KOPT-K1 (cell line): ENCODE measurements at regions not wholly inside any gene's neighbourhood (a gene's known extent, or its start where the extent isn't known, plus 50 kb on each side); places are given as distances from the start of the nearest gene placed in this dataset.

Experiments used
- H3K27ac ChIP-seq: fragments of 200-600 bp; sonication (generic); 2 replicates; pipeline ENCODE4 v1.5.1; 2016; ENCODE audit warnings: antibody characterized with exemption, mild to moderate bottlenecking, low read depth, low read length; ENCODE audit not compliant: poor library complexity, severe bottlenecking
- H3K36me3 ChIP-seq: fragments of 200-600 bp; sonication (generic); 2 replicates; pipeline ENCODE4 v1.5.1; 2017; ENCODE audit warnings: antibody characterized with exemption, mild to moderate bottlenecking, low read length, moderate library complexity; ENCODE audit not compliant: insufficient read depth
- H3K9me3 ChIP-seq: fragments of 200-600 bp; sonication (generic); 2 replicates; pipeline ENCODE4 v1.5.1; 2017; ENCODE audit warnings: antibody characterized with exemption, low read length, mild to moderate bottlenecking; ENCODE audit not compliant: insufficient read depth, poor library complexity, severe bottlenecking

DNA sequence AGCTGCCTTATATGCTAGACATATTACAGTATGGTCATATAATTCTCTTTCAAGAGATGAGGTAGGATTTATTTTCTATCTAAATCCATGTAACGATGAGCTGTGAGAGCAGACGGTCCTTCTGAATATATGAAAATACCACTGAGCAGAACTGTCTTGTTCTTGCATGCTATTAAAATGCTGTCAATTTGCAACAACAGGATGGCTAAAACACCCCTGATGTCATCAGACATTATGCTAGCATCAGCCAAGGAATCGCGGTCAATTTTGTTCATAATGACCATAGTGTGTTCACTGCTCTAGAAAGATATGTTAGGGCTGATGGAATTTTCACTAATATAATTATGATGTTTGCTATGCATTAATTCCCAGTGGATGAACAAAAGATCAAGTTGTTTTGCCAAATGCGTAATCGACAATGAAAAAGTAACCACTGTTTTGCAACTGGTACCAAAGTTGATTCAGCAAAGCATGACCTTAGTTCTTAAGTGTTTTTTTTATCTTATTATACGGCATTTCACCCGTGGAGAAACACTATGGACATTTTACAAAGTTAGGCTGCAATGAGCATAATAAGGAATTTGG, 765.4 kb upstream of the NR2F2 start:
- H3K36me3 ChIP-seq: no peaks in the 10 kb centered on the region
- H3K27ac ChIP-seq: no peak overlapping the region
- H3K9me3 ChIP-seq: no peaks in the 10 kb centered on the region

- Histone ChIP-seq H3K27ac (no peak overlapping the region), H3K36me3 (no peaks in the 10 kb centered on the region), H3K9me3 (no peaks in the 10 kb centered on the region)
Measured at GRCh38 chr15:95565690-95566089, 764.8 kb upstream of the NR2F2 start.

- Histone ChIP-seq H3K27ac (no peak overlapping the region), H3K9me3 (no peaks in the 10 kb centered on the region), H3K36me3 (no peaks in the 10 kb centered on the region)
Measured at GRCh38 chr15:95567686-95568085, 762.8 kb upstream of the NR2F2 start.

- no peaks in the 10 kb centered on the region for H3K36me3 ChIP-seq
- no peaks in the 10 kb centered on the region for H3K9me3 ChIP-seq
- H3K27ac ChIP-seq: no peak overlapping the region
Measured at GRCh38 chr15:95574053-95574452, 756.4 kb upstream of the NR2F2 start.

DNA sequence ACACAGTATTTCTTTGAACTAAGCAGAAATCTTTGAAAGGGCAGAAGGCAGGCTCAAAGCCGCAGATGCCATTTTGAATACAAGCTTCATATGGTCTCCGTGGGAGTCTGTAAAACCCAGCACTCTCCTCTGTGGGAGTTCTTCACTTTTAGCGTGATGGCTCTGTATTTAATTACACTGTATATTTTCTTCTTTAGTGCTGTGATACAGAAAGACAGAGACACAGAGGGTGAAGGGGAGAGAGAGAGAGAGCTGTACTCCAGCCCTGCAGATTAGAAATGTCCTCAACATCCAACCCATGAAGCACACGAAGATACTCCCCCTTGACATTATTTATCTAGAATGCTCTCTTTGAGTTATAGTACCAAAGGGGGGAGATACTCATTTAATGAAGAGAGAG, 752.6 kb upstream of the NR2F2 start:
- Histone ChIP-seq H3K27ac (no peak overlapping the region), H3K36me3 (no peaks in the 10 kb centered on the region), H3K9me3 (no peaks in the 10 kb centered on the region)

DNA sequence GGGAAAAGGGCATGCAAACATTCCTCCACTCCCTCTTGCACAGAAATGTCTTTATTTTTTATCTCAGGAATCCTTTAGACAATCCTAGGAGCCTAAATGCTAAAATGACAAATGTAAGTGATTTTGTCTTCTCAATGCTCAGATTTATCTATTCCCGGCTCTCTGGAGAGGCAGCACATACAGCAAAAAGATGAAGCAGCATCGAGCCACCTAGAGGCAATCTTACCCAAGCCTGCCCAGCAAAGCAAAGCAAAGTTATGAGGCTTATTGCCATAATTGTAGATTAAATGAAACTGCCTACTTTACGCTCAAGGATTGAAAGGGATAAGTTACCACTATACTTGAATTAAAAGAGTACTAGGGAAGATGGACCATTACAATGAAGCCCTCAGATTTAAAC, 750.4 kb upstream of the NR2F2 start:
- no peaks in the 10 kb centered on the region for H3K36me3 ChIP-seq
- H3K9me3 ChIP-seq: no peaks in the 10 kb centered on the region

DNA sequence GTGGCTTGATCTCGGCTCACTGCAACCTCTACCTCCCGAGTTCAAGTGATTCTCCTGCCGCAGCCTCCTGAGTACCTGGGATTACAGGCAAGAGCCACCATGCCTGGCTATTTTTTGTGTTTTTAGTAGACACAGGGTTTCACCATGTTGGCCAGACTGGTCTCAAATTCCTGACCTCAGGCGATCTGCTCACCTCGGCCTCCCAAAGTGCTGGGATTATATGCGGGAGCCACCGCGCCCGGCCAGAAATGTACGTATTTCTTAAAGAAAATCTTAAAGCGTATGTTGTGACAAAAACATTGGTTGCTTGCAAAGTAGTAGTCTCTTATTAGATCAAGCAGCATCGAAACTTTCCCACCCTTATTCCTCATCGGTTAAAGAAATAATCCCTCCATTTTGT, 748.9 kb upstream of the NR2F2 start:
- Histone ChIP-seq H3K9me3 (no peaks in the 10 kb centered on the region), H3K36me3 (no peaks in the 10 kb centered on the region), H3K27ac (no peak overlapping the region)

More for the DNA sequence above, 750.4 kb upstream of the NR2F2 start:
- H3K27ac ChIP-seq: no peak overlapping the region

- Histone ChIP-seq H3K36me3 (no peaks in the 10 kb centered on the region), H3K9me3 (no peaks in the 10 kb centered on the region), H3K27ac (no peak overlapping the region)
Measured at GRCh38 chr15:95584088-95584487, 746.4 kb upstream of the NR2F2 start.

DNA sequence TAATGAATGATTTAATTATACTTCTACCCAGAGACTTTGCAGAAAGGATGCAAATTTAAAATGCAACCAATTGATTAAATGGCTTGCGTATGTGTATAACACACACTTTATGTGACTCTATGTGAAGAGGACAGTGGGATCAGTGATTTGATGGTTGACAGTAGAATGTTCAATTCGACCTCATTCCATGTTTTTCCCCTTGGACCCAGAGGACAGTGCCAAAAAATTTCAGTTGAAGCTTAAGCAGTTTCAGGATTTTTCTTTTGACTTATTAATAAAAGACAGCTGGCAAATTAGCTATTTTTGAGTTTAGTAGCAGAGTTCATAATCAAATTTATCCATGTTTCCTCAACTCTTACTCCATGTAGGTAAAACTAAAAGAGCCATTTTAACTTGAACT, 742.4 kb upstream of the NR2F2 start:
- no peaks in the 10 kb centered on the region for H3K36me3 ChIP-seq
- no peaks in the 10 kb centered on the region for H3K9me3 ChIP-seq
- no peak overlapping the region for H3K27ac ChIP-seq

GRCh38 chr15:95590533-95591044, 739.9 kb upstream of the NR2F2 start:
- Histone ChIP-seq H3K36me3 (no peaks in the 10 kb centered on the region), H3K9me3 (no peaks in the 10 kb centered on the region), H3K27ac (no peak overlapping the region)

- Histone ChIP-seq H3K9me3 (no peaks in the 10 kb centered on the region), H3K27ac (no peak overlapping the region), H3K36me3 (no peaks in the 10 kb centered on the region)
Measured at GRCh38 chr15:95591270-95591669, 739.2 kb upstream of the NR2F2 start.

DNA sequence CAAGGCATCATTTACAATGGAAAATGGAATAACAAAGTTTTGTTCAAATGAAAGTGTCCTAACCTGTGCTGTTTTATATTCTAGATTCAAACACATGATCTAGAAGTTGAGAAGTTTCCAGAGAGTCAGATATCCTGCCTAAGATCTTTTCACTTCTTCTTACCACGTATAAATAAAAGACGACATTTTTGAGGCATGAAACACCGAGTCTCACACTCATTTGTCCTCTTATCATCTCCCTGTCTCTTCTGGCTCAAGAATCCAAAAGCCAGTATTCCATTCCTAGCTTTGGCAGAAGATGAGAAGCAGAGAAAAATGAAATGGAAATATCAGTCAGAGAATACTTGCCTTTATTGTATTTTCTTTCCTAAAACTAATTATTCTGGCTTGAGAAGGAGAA, 738.6 kb upstream of the NR2F2 start:
- Histone ChIP-seq H3K36me3 (no peaks in the 10 kb centered on the region), H3K27ac (no peak overlapping the region), H3K9me3 (no peaks in the 10 kb centered on the region)

- no peaks in the 10 kb centered on the region for H3K9me3 ChIP-seq
- H3K27ac ChIP-seq: no peak overlapping the region
- H3K36me3 ChIP-seq: no peaks in the 10 kb centered on the region
Measured at GRCh38 chr15:95594496-95594895, 736.0 kb upstream of the NR2F2 start.

DNA sequence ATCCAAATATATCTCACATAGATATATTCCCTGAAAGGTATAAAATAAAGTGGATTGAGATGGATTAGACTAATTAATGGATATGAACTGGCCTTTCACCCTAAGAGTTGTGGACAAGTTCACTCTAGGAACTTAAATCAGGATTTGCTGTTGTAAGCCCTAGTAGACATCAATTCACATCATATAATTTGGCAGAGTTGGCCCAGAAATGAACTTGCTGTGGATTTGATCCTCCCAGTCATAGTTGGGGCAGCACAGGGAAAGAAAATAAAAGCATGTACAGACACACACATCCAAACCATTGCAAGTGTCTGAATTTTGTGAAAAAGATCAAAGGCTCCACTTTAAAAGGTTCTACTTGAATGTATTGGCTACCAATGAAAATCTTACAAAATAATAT, 734.7 kb upstream of the NR2F2 start:
- no peaks in the 10 kb centered on the region for H3K9me3 ChIP-seq
- H3K36me3 ChIP-seq: no peaks in the 10 kb centered on the region
- no peak overlapping the region for H3K27ac ChIP-seq

DNA sequence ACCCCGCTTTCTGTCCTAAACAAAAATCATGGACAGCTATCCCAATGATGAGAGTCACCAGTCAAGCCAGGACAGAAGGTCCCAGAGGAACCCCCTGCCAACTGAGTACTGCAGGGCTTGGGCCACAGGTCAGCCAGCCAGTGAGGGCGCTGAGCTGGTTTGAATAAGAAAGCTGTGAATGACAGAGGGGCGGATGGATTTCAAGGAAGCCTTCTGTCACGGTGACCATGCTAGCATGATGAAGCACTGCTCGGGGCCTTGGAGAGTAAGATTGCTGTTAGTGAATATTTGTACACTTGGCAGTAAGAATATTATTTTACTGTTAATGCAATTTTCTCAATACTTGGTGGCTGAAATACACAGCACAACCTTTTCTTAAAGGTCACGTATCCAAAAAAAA, 734.0 kb upstream of the NR2F2 start:
- no peak overlapping the region for H3K27ac ChIP-seq
- no peaks in the 10 kb centered on the region for H3K36me3 ChIP-seq
- no peaks in the 10 kb centered on the region for H3K9me3 ChIP-seq

DNA sequence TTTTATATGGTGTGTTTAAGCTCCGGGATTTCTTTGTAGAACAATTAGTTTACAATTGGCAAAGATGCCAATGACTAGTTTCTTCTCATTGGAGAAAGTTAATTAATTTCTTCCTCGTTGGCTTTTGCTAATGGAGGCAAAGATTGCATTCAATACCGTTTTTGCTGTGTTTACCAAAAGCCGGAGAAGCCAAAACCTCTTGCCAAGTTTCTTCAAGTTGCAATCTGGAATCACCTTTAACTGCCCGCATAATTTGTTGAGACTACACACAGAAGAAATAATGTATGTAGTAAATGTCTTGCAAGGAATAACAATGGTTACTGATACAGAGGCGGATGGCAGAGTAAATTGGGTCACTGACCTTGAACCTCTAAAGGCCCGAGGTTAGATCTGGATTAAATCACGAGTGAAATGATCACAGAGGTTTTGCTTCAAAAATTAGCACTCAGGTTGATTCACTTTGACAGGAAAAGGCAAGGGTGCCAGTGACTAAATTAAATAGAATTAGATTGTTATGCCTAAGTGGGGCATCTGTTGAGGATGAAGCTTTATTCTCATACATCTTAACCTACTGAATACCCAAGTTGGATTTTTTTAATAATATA, 732.1 kb upstream of the NR2F2 start:
- Histone ChIP-seq H3K36me3 (no peaks in the 10 kb centered on the region), H3K9me3 (no peaks in the 10 kb centered on the region), H3K27ac (no peak overlapping the region)
